ENCODE measurements at regions not wholly inside any gene's neighbourhood (a gene's known extent, or its start where the extent isn't known, plus 50 kb on each side); places are given as distances from the start of the nearest gene placed in this dataset.

DNA sequence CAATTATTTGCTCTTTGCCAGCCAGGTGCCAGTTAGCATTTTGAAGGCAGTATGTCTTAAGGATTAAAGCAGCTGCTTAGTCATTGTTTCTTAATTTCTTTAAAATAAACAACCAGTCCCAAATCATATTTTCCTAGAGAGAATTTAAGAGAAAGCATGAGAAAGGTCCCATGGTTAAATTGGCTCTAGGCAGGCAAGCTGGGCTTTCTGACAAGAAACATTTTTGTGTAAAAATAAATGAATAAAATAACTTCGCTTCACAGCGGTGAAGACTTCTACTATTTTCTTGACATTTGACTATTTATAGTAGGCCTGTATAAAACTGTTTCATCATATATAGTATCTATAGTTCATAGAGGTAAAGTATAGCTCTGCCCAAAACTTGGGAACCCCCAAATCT is 617.7 kb upstream of the C9orf72 start:
- DNase-seq (ENCODE audit: low read depth) = no peak

- DNase-seq (ENCODE audit: low read depth) = no peak
Observed at GRCh38 chr9:28197653-28198052, 624.4 kb upstream of the C9orf72 start.

DNA sequence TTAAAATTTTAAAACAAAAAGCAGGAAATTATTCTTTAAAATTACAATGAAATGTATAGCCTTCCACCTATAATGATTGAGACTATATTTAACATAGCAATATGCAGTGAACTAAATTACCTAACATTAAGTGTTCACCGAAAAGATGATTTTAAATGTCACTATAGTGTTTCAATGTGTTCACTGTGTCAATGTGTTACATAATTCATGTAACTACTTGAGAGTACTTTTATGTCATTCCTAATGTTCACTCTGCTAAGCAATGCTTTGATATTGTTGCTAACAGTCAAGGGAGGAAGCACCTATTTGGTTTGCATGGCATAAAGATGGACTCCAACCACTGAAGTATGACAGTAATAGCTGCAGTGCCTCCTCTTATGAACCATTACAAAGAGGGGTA is 629.8 kb upstream of the C9orf72 start:
- DNase-seq (ENCODE audit: low read depth) = no peak

- DNase-seq (ENCODE audit: low read depth) = no peak
Observed at GRCh38 chr9:28206280-28206679, 633.0 kb upstream of the C9orf72 start.

DNA sequence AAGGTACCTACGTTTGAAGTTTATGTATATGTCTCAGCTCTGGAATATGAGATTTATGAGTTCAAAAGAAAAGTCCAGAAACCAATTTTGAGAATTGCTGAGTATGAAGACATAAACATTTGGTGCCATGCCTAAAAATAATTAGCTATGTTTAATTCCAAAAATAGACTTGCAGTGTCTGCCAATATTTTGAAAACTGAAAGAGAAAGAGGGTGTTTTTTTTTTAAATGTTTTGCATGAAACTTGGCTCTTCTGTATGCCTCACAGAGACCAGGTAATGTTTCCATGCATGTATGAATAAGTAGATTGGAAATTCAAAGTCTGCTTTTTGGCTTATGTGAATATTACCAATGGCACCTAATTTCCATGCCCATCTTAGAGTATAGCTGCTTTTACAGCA is 634.4 kb upstream of the C9orf72 start:
- DNase-seq (ENCODE audit: low read depth) = no peak

DNA sequence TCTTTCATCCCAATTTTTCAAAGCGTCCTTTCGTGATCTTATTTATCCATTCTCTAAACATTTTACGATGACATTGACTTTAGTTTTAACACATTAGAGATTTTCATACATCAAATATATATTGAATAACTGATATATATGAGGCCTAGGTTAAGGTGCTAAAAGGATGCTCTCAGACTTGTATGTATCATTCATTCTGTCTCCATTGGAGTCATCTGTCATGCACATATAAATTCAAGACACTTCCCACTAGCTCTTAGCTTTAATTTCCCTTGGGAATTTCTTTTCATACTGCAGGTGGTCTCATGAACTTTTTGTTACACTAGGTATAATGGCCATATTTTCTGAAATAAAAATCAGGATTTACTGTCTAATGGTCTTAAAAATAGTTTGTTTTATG is 635.8 kb upstream of the C9orf72 start:
- no peak for DNase-seq (ENCODE audit: low read depth)

- peak; percentile 71 for DNase-seq (ENCODE audit: low read depth)
Observed at GRCh38 chr9:28212979-28213378, 639.7 kb upstream of the C9orf72 start.

DNA sequence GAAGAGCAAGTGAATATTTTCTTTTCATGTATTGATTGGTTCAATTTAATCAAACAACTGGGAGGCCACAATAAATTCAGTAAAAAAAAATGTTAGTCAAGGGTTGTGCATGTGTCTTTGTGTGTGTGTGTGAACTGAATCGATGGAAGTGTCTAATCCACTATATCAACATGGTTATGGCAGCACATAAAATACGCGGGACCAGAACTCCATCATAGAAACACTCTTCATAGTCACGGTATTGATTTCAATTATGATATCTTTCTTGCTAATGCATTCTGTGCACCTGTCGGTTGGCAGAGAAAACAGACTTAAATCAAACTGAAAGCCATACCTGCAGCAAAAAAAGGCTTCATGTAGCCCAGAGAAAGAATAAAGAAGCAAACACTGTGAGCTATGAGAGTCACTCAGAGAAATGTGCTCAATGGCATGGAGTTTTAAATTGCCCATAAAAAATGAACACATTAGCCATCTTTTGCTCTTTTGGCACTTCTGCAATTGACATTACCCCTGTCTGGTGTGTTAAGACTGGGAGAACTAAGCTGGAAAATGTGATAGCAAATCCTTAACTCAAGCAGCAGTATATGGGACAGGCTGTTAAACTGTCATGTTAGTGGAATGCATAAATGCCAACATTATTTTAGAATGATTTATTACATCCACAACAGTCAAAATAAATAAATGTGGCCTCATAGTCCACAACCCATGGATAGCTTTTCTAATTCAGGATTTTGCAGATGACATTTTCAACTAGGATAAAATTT is 642.4 kb upstream of the C9orf72 start:
- no peak for DNase-seq (ENCODE audit: low read depth)

GRCh38 chr9:28232686-28233085 is 659.4 kb upstream of the C9orf72 start:
- DNase-seq (ENCODE audit: low read depth) = no peak

DNA sequence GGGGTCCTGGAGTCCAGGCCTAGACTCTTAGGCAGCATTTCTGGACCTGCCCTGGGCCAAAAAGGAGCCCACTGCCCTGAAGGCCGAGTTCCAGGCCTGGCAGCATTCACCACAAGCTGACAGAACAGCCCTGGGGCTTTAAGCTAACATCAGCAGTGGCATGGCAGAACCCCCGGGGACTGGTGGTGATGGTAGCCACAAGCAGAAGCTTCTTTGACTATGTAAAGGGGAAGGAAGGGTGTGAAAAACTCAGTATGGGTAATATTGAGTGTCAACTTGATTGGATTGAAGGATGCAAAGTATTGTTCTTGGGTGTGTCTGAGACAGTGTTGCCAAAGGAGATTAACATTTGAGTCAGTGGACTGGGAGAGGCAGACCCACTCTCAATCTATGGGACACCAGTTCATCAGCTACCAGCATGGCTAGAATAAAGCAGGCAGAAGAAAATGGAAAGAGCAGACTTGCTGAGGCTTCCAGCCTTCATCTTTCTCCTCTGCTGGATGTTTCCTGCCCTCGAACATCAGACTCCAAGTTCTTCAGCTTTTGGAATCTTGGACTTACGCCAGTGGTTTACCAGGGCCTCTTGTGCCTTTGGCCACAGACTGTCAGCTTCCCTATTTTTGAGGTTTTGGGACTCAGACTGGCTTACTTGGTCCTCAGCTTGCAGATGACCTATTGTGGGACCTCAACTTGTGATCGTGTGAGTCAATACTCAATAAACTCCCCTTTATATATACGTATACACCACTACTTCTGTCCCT is 661.0 kb upstream of the C9orf72 start:
- no peak for DNase-seq (ENCODE audit: low read depth)

GRCh38 chr9:28234894-28235277 is 661.6 kb upstream of the C9orf72 start:
- no peak for DNase-seq (ENCODE audit: low read depth)

DNA sequence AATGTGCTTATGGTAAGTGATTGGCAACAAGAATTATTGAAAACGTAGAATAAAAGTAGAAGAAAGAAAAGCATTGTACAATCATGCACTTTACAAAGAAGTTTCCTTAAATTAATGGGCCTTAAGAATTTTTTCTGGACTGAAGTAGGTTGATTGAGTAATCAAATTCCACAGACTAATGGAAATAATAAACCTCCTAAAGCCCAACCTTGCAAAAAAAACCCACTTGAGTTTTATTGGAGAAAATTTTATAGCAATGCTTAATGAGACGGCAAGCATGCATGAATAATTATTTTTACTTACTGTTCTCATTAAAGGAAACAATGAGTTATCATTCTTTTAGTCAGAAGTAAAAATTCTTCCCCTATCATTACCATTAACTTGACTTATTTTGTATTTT is 676.1 kb upstream of the C9orf72 start:
- no peak for DNase-seq (ENCODE audit: low read depth)

DNA sequence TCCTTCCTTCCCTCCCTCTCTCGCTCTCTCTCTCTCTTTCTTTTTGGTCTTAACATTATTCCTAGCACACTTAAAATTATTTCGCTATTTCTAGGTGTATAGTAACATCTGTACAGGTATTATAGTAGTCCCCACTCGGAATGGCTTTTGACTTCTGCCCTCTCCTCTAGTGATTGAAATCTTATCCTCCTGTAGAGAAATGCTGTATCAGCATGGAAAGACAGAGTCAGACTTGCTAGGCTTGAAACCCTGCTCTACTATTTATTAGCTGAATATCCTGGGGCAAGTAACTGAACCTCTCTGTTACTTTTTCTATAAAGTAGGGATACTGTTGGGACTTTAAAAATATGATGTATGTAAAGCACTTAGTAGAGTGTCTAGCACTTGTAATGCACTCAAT is 681.9 kb upstream of the C9orf72 start:
- no peak for DNase-seq (ENCODE audit: low read depth)

- DNase-seq (ENCODE audit: low read depth) = no peak
Observed at GRCh38 chr9:28260330-28260729, 687.0 kb upstream of the C9orf72 start.

- peak; percentile 4 for DNase-seq (ENCODE audit: low read depth)
Observed at GRCh38 chr9:28264368-28264767, 691.1 kb upstream of the C9orf72 start.

DNA sequence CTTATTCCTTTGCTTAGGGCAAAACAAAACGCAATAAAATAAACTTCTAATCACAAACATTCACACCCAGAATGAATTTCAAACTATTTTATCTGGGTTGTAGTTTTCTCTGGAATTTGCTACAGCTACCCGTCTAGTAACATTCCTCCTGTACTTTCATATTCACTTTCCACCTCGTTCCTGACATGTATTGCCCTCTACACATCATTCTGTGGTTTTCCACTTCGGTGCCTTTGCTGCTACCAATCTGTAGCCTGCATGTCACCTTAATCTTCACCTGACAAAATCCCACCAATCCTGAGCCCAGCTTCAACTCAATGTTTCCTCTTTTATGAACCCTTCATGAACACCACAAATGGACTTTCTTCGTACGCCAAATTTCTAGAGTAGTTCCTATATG is 694.1 kb upstream of the C9orf72 start:
- DNase-seq (ENCODE audit: low read depth) = no peak

DNA sequence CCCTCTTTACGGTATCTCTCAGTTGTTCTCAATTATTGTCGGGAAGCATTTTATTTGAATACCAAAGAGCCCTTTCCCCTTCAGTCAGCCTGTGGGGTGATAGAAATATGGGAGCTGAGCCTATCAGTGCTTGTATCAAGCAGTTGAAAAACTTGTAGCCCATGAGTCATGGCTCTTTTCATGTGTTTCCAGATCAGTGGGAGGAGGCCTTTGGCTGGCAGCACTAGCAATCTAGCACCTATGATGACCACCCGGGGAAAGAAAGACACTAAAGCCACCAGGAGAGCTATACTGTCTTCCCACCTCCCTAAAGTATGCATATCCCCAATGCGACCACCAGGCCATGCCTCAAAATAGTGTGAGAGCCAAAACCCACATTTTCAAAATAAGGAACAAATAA is 696.9 kb upstream of the C9orf72 start:
- DNase-seq (ENCODE audit: low read depth) = no peak

DNA sequence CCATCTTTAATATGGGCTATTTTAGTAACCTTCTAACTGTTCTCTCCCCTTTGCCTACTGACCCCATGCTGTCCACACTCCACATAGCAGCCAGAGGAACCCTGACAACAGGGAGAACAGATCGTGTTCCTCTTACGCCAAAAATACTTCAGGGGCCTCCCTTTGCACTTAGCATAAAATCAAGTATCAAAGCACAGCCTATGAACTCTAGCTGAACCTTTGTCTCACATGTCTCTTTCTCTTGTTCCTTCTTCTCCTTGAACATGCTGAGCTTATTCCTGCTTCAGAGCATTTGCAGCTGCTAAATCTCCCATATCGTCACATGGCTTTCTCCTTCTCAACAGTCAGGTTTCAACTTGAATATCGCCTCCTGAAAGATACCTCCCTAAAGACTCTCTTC is 698.8 kb upstream of the C9orf72 start:
- DNase-seq (ENCODE audit: low read depth) = no peak

- no peak for DNase-seq (ENCODE audit: low read depth)
Observed at GRCh38 chr9:28287455-28287854, 714.2 kb upstream of the C9orf72 start.

DNA sequence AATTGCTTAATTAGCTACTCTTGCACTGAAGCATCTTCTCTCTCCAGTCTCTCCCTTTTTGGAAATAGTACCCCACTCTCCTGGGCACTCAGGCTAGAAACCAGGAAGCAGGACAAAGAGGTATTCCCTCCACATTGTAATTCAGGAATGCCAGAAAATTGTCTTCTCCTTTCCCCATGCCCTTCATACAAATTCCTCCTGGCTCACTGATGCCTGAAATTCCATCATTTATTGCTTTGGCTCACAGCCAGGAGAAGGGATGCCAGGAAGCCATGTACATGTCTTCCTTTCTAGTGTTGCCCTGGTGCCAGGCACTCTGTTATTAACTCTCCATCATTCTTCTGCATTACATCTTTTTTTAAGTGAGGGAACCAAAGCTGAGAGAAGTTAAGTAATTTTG is 716.5 kb upstream of the C9orf72 start:
- no peak for DNase-seq (ENCODE audit: low read depth)

DNA sequence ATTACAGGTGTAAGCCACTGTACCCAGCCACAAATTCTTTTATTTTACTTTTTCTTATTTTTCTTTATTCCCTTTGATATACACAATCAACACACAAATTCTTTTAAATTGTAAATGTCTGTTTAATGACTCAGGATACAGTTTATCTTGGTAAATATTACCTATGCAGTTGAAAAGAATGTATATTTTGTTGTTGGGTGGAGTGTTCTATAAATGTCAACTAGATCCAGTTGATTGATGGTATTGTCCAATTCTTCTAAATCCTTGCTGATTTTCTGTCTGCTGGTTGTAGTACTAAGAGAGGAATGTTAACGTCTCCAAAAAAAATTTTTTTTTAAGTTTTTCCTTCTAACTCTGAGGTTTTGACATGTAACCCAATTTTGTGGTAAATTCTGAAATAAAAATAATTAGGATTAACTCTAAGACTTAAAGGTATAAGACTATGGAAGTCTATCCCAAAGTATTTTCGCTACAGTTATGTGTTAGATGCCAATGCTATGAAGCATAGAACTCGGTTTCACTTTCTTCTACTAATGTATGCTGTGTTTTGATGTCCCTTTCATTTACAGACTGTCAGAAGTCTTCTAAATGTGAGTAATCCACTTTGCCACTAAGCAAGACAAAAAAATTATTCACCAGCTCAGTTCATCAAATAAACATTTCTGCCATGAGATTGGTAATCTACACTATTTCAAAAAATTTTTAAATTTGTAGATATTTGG is 720.2 kb upstream of the C9orf72 start:
- no peak for DNase-seq (ENCODE audit: low read depth)

DNA sequence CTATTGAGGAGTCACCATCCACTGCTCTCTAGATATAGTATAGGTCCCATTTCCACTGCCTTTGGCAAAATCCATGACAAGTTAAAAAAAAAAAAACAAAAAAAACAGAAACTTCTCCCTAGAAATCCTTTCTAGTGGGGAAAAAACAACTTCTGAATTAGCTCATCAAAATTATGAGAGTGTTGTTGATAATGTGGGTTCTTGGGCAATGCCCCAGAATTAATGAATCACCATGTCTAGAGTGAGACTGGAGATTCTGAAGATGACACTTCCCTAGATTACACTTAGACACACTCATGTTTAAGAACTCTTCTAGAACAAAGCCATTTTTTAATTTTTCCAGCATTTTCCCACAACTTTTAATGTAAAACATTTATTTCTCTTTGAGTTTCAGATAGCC is 728.0 kb upstream of the C9orf72 start:
- DNase-seq (ENCODE audit: low read depth) = no peak

DNA sequence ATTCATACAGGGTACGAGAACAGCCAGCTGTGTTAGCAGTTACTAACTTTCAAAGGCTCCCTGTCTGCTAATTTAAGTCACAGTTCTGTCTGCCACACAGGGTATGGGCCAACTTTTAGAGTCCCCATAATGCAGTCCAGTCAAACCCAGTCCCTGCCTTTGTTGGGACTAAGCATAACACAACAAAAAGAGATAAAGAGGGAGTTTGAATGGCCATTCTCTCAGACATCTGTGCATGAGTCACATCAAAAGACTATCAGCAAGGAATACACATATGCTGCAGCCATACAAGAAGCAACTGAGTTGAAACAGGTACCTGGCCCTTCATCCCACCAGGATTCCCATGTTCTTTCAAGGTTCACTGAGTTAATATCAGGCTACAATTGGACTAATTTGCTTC is 744.5 kb upstream of the C9orf72 start:
- no peak for DNase-seq (ENCODE audit: low read depth)
